Testis (tissue), 2 donors: ENCODE measurements at regions not wholly inside any gene's neighbourhood (a gene's known extent, or its start where the extent isn't known, plus 50 kb on each side); places are given as distances from the start of the nearest gene placed in this dataset.
A peak's percentile ranks its signal among the peaks of the same experiment; 100 is the strongest.

Experiments used
- DNase-seq: peaks from one replicate; pipeline ENCODE4 v3.0.0-alpha.2; 2019
- H3K27ac ChIP-seq, 2 donors: fragments of 200-600 bp; sonication (generic); one replicate each; pipeline ENCODE4 v1.5.1; 2019
- H3K27me3 ChIP-seq: fragments of 200-600 bp; sonication (generic); one replicate; pipeline ENCODE4 v1.5.1; 2019
- H3K36me3 ChIP-seq: fragments of 200-600 bp; sonication (generic); one replicate; pipeline ENCODE4 v1.5.1; 2017; ENCODE audit warnings: low read depth; ENCODE audit errors: missing control alignments
- H3K4me1 ChIP-seq: fragments of 200-600 bp; sonication (generic); one replicate; pipeline ENCODE4 v1.5.1; 2019
- H3K4me3 ChIP-seq, 2 donors: fragments of 200-600 bp; sonication (generic); one replicate each; pipeline ENCODE4 v1.5.1; 2017 to 2019
- H3K9me3 ChIP-seq: fragments of 200-600 bp; sonication (generic); one replicate; pipeline ENCODE4 v1.5.1; 2017
- CTCF ChIP-seq, 3 experiments: fragments of 450-650 bp in 2 of 3; fragments of 200-600 bp in 1 of 3; sonication (generic) in 1 of 3; IDR thresholded peaks; one replicate each; pipeline ENCODE4 v1.5.1; 2016 to 2019; ENCODE audit warnings: antibody characterized with exemption in 3 of 3, mild to moderate bottlenecking in 2 of 3, moderate library complexity in 1 of 3
- POLR2A ChIP-seq: fragments of 450-650 bp; IDR thresholded peaks from one replicate; pipeline ENCODE4 v1.6.1; 2017; ENCODE audit warnings: antibody characterized with exemption, mild to moderate bottlenecking, moderate library complexity
- WGBS, 2 donors: methylation state at CpG; one replicate each; pipeline ENCODE4 v1.1.5; 2018; 5-methylcytosine and 5-hydroxymethylcytosine counted together
- intact Hi-C: fragments of 100-400 bp; cut with DNase I; formaldehyde crosslinking; loops from one replicate; pipeline ENCODE4 v1.15.1; 2023; ENCODE audit warnings: low total_unique reads

GRCh38 chr21:27569091-27569490 is 602.2 kb upstream of the ADAMTS5 start:
- Histone ChIP-seq H3K27ac (no peak overlapping the region), H3K9me3 (no peaks in the 10 kb centered on the region), H3K4me1 (peaks cover 5% of the 10 kb centered on the region), H3K36me3 (no peaks in the 10 kb centered on the region), H3K27me3 (no peaks in the 10 kb centered on the region), H3K4me3 (no peak overlapping the region)
- 87 to 92% methylated on average over 2 of the region's 2 CpGs for WGBS, 2 donors
- intact Hi-C loops = no loop called here
- no peak for TF ChIP-seq CTCF (IDR thresholded peaks at IDR 0.05)
- no peak for TF ChIP-seq POLR2A
- DNase-seq = no peak

- TF ChIP-seq POLR2A (no peak), CTCF (IDR thresholded peaks at IDR 0.05) (no peak)
- intact Hi-C loops = no loop called here
- DNase-seq = no peak
- H3K9me3 ChIP-seq = no peaks in the 10 kb centered on the region
- peaks cover 5% of the 10 kb centered on the region for H3K4me1 ChIP-seq
- H3K36me3 ChIP-seq = no peaks in the 10 kb centered on the region
- 86 to 96% methylated on average over 1 of the region's 1 CpG for WGBS, 2 donors
- H3K27me3 ChIP-seq = no peaks in the 10 kb centered on the region
- H3K4me3 ChIP-seq = no peak overlapping the region
- no peak overlapping the region for H3K27ac ChIP-seq
Observed at GRCh38 chr21:27567381-27567780, 600.5 kb upstream of the ADAMTS5 start.

GRCh38 chr21:27566521-27566920 is 599.6 kb upstream of the ADAMTS5 start:
- peaks cover 5% of the 10 kb centered on the region for H3K4me1 ChIP-seq
- no peaks in the 10 kb centered on the region for H3K36me3 ChIP-seq
- 63 to 70% methylated on average over 6 of the region's 6 CpGs for WGBS, 2 donors
- no peak for DNase-seq
- no peak overlapping the region for H3K27ac ChIP-seq
- no peaks in the 10 kb centered on the region for H3K27me3 ChIP-seq
- intact Hi-C loops = no loop called here
- no peaks in the 10 kb centered on the region for H3K9me3 ChIP-seq
- no peak overlapping the region for H3K4me3 ChIP-seq
- no peak for TF ChIP-seq POLR2A
- no peak for TF ChIP-seq CTCF (IDR thresholded peaks at IDR 0.05)

- no peak for DNase-seq
- Histone ChIP-seq H3K4me1 (peaks cover 3% of the 10 kb centered on the region), H3K9me3 (no peaks in the 10 kb centered on the region), H3K4me3 (no peak overlapping the region), H3K27ac (no peak overlapping the region), H3K36me3 (no peaks in the 10 kb centered on the region), H3K27me3 (no peaks in the 10 kb centered on the region)
- intact Hi-C loops = no loop called here
- WGBS, 2 donors = 85 to 93% methylated on average over 1 of the region's 1 CpG
- TF ChIP-seq POLR2A (no peak), CTCF (IDR thresholded peaks at IDR 0.05) (no peak)
Observed at GRCh38 chr21:27565364-27565763, 598.5 kb upstream of the ADAMTS5 start.

GRCh38 chr21:27564684-27565301 is 597.9 kb upstream of the ADAMTS5 start:
- Histone ChIP-seq H3K27ac (no peak overlapping the region), H3K36me3 (no peaks in the 10 kb centered on the region), H3K27me3 (no peaks in the 10 kb centered on the region), H3K4me1 (no peaks in the 10 kb centered on the region), H3K9me3 (no peaks in the 10 kb centered on the region), H3K4me3 (no peak overlapping the region)
- 62 to 67% methylated on average over 1 of the region's 1 CpG for WGBS, 2 donors
- TF ChIP-seq POLR2A (no peak), CTCF (IDR thresholded peaks at IDR 0.05) (peak; percentile 32 to 50 (median 47))
- intact Hi-C loops = no loop called here
- peak; percentile 68 for DNase-seq
